OCI-LY1 (cell line): ENCODE measurements at regions not wholly inside any gene's neighbourhood (a gene's known extent, or its start where the extent isn't known, plus 50 kb on each side); places are given as distances from the start of the nearest gene placed in this dataset.

Source experiments
- CTCF ChIP-seq: fragments of 200-600 bp; sonication (generic), shearing (Covaris generic); IDR thresholded peaks from 2 replicates; pipeline ENCODE4 v1.5.1; 2017; ENCODE audit warnings: mild to moderate bottlenecking, antibody characterized with exemption, low read length, moderate library complexity, mixed read lengths
- EZH2 ChIP-seq: fragments of 200-600 bp; sonication (generic), shearing (Covaris generic); IDR thresholded peaks from 2 replicates; pipeline ENCODE4 v1.8.0; 2017; ENCODE audit warnings: borderline replicate concordance, mixed run types, mild to moderate bottlenecking, antibody characterized with exemption, low read length, moderate library complexity, mixed read lengths

- TF ChIP-seq CTCF (no peak), EZH2 (no peak)
Measured at GRCh38 chr18:77601567-77601966, 351.9 kb downstream of the GALR1 start.
